Nephron (organoid): ENCODE measurements at regions not wholly inside any gene's neighbourhood (a gene's known extent, or its start where the extent isn't known, plus 50 kb on each side); places are given as distances from the start of the nearest gene placed in this dataset.

Source experiments
- H3K27ac Mint-ChIP-seq, 3 experiments: 2 replicates each; pipeline ENCODE4 v1.8.0; 2020; ENCODE audit warnings: mixed read lengths in 3 of 3, mild to moderate bottlenecking in 2 of 3, moderate library complexity in 1 of 3
- H3K27me3 Mint-ChIP-seq: 2 replicates; pipeline ENCODE4 v1.8.0; 2021; ENCODE audit warnings: low read depth, mild to moderate bottlenecking, moderate library complexity, mixed read lengths
- H3K36me3 Mint-ChIP-seq: 2 replicates; pipeline ENCODE4 v1.8.0; 2020; ENCODE audit warnings: low read depth, mixed read lengths
- H3K4me1 Mint-ChIP-seq: 2 replicates; pipeline ENCODE4 v1.8.0; 2020; ENCODE audit warnings: mixed read lengths
- H3K4me3 Mint-ChIP-seq, 3 experiments: 2 replicates each; pipeline ENCODE4 v1.8.0; 2020; ENCODE audit warnings: mild to moderate bottlenecking in 3 of 3, mixed read lengths in 3 of 3, moderate library complexity in 2 of 3
- H3K9me3 Mint-ChIP-seq: 2 replicates; pipeline ENCODE4 v1.8.0; 2020; ENCODE audit warnings: mixed read lengths
- CTCF ChIP-seq, 3 experiments: fragments of 200-600 bp; sonication (generic); IDR thresholded peaks; one replicate each; pipeline ENCODE4 v1.5.0; 2021; ENCODE audit warnings: antibody characterized with exemption in 3 of 3; ENCODE audit not compliant: unreplicated experiment in 3 of 3

- H3K9me3 Mint-ChIP-seq: peaks cover 3% of the 10 kb centered on the region
- peaks cover 8% of the 10 kb centered on the region for H3K4me1 Mint-ChIP-seq
- H3K27ac Mint-ChIP-seq: no peak overlapping the region
- no peaks in the 10 kb centered on the region for H3K36me3 Mint-ChIP-seq
- no peaks in the 10 kb centered on the region for H3K27me3 Mint-ChIP-seq
- H3K4me3 Mint-ChIP-seq: no peak overlapping the region
- TF ChIP-seq CTCF (IDR thresholded peaks at IDR 0.05; ENCODE audit: unreplicated experiment in 3 of 3): no peak
Observed at GRCh38 chr3:30309961-30310954, 296.1 kb upstream of the TGFBR2 start.

- no peak for TF ChIP-seq CTCF (IDR thresholded peaks at IDR 0.05; ENCODE audit: unreplicated experiment in 3 of 3)
- Mint-ChIP-seq H3K27me3 (no peaks in the 10 kb centered on the region), H3K9me3 (no peaks in the 10 kb centered on the region), H3K4me1 (peaks cover 15% of the 10 kb centered on the region), H3K36me3 (no peaks in the 10 kb centered on the region), H3K4me3 (no peak overlapping the region), H3K27ac (no peak overlapping the region)
Observed at GRCh38 chr3:30311781-30312180, 294.6 kb upstream of the TGFBR2 start.

GRCh38 chr3:30313840-30314239, 292.6 kb upstream of the TGFBR2 start:
- no peak overlapping the region for H3K27ac Mint-ChIP-seq
- H3K9me3 Mint-ChIP-seq: no peaks in the 10 kb centered on the region
- H3K36me3 Mint-ChIP-seq: no peaks in the 10 kb centered on the region
- H3K27me3 Mint-ChIP-seq: no peaks in the 10 kb centered on the region
- no peak for TF ChIP-seq CTCF (IDR thresholded peaks at IDR 0.05; ENCODE audit: unreplicated experiment in 3 of 3)
- H3K4me1 Mint-ChIP-seq: peaks cover 15% of the 10 kb centered on the region
- no peak overlapping the region for H3K4me3 Mint-ChIP-seq

- H3K4me1 Mint-ChIP-seq: peaks cover 15% of the 10 kb centered on the region
- peak overlapping the region; percentile 23 to 62 (median 39) for H3K27ac Mint-ChIP-seq
- H3K27me3 Mint-ChIP-seq: no peaks in the 10 kb centered on the region
- no peak overlapping the region for H3K4me3 Mint-ChIP-seq
- H3K36me3 Mint-ChIP-seq: no peaks in the 10 kb centered on the region
- peaks cover 3% of the 10 kb centered on the region for H3K9me3 Mint-ChIP-seq
- no peak for TF ChIP-seq CTCF (IDR thresholded peaks at IDR 0.05; ENCODE audit: unreplicated experiment in 3 of 3)
Observed at GRCh38 chr3:30314757-30315325, 291.6 kb upstream of the TGFBR2 start.

GRCh38 chr3:30315447-30315846, 291.0 kb upstream of the TGFBR2 start:
- no peak overlapping the region for H3K4me3 Mint-ChIP-seq
- H3K4me1 Mint-ChIP-seq: peaks cover 15% of the 10 kb centered on the region
- H3K27ac Mint-ChIP-seq: peak overlapping the region in 2 of 3 experiments; percentile 12 to 62
- no peaks in the 10 kb centered on the region for H3K36me3 Mint-ChIP-seq
- no peaks in the 10 kb centered on the region for H3K27me3 Mint-ChIP-seq
- no peak for TF ChIP-seq CTCF (IDR thresholded peaks at IDR 0.05; ENCODE audit: unreplicated experiment in 3 of 3)
- H3K9me3 Mint-ChIP-seq: peaks cover 3% of the 10 kb centered on the region
